Calu3 (cell line): ENCODE measurements at regions not wholly inside any gene's neighbourhood (a gene's known extent, or its start where the extent isn't known, plus 50 kb on each side); places are given as distances from the start of the nearest gene placed in this dataset.
A peak's percentile ranks its signal among the peaks of the same experiment; 100 is the strongest.

ENCODE experiments used
- BruUV-seq: library from RNA; stranded (reverse); fragments of 400-500 nt; replicated peaks from 2 replicates; lab custom pipeline; 2021; lab: Mats Ljungman, UMichigan
- CTCF ChIA-PET: fragments of 300-600 bp; sonication (Branson Sonifier 250); formaldehyde crosslinking; loops from one replicate; lab custom pipeline; 2022; ENCODE audit warnings: antibody characterized with exemption; lab: Charles Lee
- DNase-seq: peaks from one replicate; pipeline ENCODE4 v3.0.0; 2022
- H3K27ac Mint-ChIP-seq: one replicate; pipeline ENCODE4 v1.8.0; 2022; ENCODE audit warnings: mixed read lengths; ENCODE audit not compliant: unreplicated experiment
- H3K27me3 Mint-ChIP-seq: one replicate; pipeline ENCODE4 v1.8.0; 2022; ENCODE audit warnings: mixed read lengths; ENCODE audit not compliant: unreplicated experiment
- H3K36me3 Mint-ChIP-seq: one replicate; pipeline ENCODE4 v1.8.0; 2022; ENCODE audit warnings: mild to moderate bottlenecking, moderate library complexity, mixed read lengths; ENCODE audit not compliant: insufficient read depth, unreplicated experiment
- H3K4me1 Mint-ChIP-seq: one replicate; pipeline ENCODE4 v1.8.0; 2022; ENCODE audit warnings: mild to moderate bottlenecking, low read depth, mixed read lengths; ENCODE audit not compliant: unreplicated experiment
- H3K4me3 Mint-ChIP-seq: one replicate; pipeline ENCODE4 v1.8.0; 2022; ENCODE audit warnings: mild to moderate bottlenecking, low read depth, moderate library complexity, mixed read lengths; ENCODE audit not compliant: unreplicated experiment
- H3K9me3 Mint-ChIP-seq: one replicate; pipeline ENCODE4 v1.8.0; 2022; ENCODE audit warnings: low read depth, mixed read lengths; ENCODE audit not compliant: unreplicated experiment
- intact Hi-C: fragments of 100-400 bp; cut with micrococcal nuclease; formaldehyde crosslinking; loops from one replicate; pipeline ENCODE4 v1.10.0; 2022; ENCODE audit not compliant: unreplicated experiment
- TF ChIP-seq, protein P1 (sequence below): fragments of 200-600 bp; IDR thresholded peaks from one replicate; pipeline ENCODE4 v1.8.0; 2022; ENCODE audit warnings: antibody characterized with exemption; ENCODE audit not compliant: unreplicated experiment

DNA sequence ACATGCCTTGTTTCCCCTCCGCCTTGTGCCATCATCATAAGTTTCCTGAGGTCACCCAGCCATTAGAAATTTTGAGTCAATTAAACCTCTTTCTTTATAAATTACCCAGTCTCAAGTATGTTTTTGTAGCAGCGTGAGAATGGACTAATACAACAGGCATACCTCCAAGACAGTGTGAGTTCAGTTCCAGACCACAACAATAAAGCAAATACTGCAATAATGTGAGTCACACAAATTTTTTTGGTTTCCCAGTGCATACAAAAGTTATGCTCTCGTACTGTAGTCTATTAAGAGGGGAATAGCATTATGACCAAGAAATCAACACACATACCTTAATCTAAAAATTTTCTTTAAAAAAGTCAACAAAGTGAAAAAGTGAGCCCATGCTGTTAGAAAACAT is 217.2 kb downstream of the NR4A2 start:
- no peaks in the 10 kb centered on the region for H3K36me3 Mint-ChIP-seq
- no peak overlapping the region for H3K27ac Mint-ChIP-seq
- peaks cover 4% of the 10 kb centered on the region for H3K9me3 Mint-ChIP-seq
- H3K4me1 Mint-ChIP-seq, result no peaks in the 10 kb centered on the region
- no peak overlapping the region for H3K4me3 Mint-ChIP-seq
- intact Hi-C loops, result no loop called here
- DNase-seq, result no peak
- no peaks in the 10 kb centered on the region for H3K27me3 Mint-ChIP-seq
- BruUV-seq, result no TSS peak
- CTCF ChIA-PET, result no interaction called here
- TF ChIP-seq, protein P1, sequence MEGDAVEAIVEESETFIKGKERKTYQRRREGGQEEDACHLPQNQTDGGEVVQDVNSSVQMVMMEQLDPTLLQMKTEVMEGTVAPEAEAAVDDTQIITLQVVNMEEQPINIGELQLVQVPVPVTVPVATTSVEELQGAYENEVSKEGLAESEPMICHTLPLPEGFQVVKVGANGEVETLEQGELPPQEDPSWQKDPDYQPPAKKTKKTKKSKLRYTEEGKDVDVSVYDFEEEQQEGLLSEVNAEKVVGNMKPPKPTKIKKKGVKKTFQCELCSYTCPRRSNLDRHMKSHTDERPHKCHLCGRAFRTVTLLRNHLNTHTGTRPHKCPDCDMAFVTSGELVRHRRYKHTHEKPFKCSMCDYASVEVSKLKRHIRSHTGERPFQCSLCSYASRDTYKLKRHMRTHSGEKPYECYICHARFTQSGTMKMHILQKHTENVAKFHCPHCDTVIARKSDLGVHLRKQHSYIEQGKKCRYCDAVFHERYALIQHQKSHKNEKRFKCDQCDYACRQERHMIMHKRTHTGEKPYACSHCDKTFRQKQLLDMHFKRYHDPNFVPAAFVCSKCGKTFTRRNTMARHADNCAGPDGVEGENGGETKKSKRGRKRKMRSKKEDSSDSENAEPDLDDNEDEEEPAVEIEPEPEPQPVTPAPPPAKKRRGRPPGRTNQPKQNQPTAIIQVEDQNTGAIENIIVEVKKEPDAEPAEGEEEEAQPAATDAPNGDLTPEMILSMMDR, result no peak

- CTCF ChIA-PET, result no interaction called here
- TF ChIP-seq, protein P1, result no peak
- intact Hi-C loops, result loop anchor here (5.0 kb wide), 2 partner anchors 220 to 475 kb away; partner anchors contain the start of gene NR4A2
These were observed 220.2 kb downstream of the NR4A2 start for GRCh38 chr2:156112323-156112722.

DNA sequence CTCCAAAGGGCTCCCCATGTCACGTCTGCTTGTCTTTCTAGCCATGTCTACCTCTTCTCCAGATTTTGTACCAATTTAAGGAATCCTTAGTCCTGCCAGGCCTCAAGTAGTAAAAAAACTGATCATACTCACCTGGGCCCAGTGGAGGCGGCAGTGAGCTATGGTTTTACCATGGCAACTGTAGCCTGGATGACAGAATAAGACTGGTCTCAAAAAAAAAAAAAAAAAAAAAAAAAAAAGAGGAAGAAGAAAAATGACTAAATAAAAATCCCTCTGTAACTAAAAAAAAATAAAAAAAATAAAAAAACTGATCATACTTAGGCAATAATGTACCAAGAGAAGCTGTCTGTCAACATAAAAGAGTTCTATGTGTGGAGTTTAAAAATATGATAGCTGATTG is 221.6 kb downstream of the NR4A2 start:
- H3K27ac Mint-ChIP-seq, result no peak overlapping the region
- intact Hi-C loops, result loop anchor here (5.0 kb wide), 2 partner anchors 221 to 476 kb away; partner anchors contain the start of gene NR4A2
- no peaks in the 10 kb centered on the region for H3K27me3 Mint-ChIP-seq
- no TSS peak for BruUV-seq
- TF ChIP-seq, protein P1, result no peak
- H3K4me3 Mint-ChIP-seq, result no peak overlapping the region
- no peaks in the 10 kb centered on the region for H3K36me3 Mint-ChIP-seq
- H3K9me3 Mint-ChIP-seq, result no peaks in the 10 kb centered on the region
- peak; percentile 37 for DNase-seq
- CTCF ChIA-PET, result interaction anchor here (0.7 kb wide), 1 partner anchor 755 kb away, joined by 3 read pairs; no protein-coding TSS in a partner anchor
- no peaks in the 10 kb centered on the region for H3K4me1 Mint-ChIP-seq

More at GRCh38 chr2:156112323-156112722, 220.2 kb downstream of the NR4A2 start:
- Mint-ChIP-seq H3K9me3 (no peaks in the 10 kb centered on the region), H3K4me1 (no peaks in the 10 kb centered on the region), H3K36me3 (no peaks in the 10 kb centered on the region), H3K4me3 (no peak overlapping the region), H3K27me3 (no peaks in the 10 kb centered on the region), H3K27ac (no peak overlapping the region)
- DNase-seq, result no peak
- BruUV-seq, result no TSS peak

GRCh38 chr2:156099382-156099781 is 233.1 kb downstream of the NR4A2 start:
- TF ChIP-seq, protein P1, result no peak
- Mint-ChIP-seq H3K27me3 (no peaks in the 10 kb centered on the region), H3K36me3 (no peaks in the 10 kb centered on the region), H3K27ac (no peak overlapping the region), H3K9me3 (no peaks in the 10 kb centered on the region), H3K4me3 (no peak overlapping the region), H3K4me1 (no peaks in the 10 kb centered on the region)
- BruUV-seq, result no TSS peak
- no peak for DNase-seq
- CTCF ChIA-PET, result interaction anchor here (0.7 kb wide), 1 partner anchor 48 kb away, joined by 3 read pairs; no protein-coding TSS in a partner anchor
- intact Hi-C loops, result no loop called here
